ENCODE measurements at regions not wholly inside any gene's neighbourhood (a gene's known extent, or its start where the extent isn't known, plus 50 kb on each side); places are given as distances from the start of the nearest gene placed in this dataset.

DNA sequence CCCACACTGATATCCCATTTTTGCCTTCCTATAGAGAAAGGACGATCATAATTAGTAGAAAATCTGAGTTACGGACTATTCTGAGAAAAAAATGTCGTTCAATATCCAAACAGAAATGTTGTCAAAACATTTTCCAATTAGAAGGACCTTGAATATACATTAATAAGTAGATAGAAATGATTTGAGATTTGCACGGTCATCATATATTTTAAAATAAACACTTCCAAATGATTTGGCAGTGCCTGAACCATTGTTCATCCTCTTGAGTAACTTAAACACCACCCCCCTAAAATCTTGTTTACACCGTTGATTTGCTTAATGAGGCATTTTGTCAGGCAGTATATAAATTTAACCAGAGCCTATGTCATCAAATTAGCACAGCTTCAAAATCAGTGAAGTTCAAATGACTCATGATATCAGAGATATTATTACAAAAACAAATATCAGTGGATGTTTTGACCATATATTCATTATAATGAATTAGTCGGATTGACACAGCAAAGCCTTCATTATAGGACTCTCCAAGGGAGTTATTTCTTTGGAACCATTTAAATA, 105.0 kb downstream of the ACTL7B start:
- TF ChIP-seq ZNF274 (IDR thresholded peaks at IDR 0.05; ENCODE audit: low read depth, low read length) (no peak), SUZ12 (IDR thresholded peaks at IDR 0.05; ENCODE audit: extremely low read depth, insufficient read depth, insufficient read length) (no peak)

Data from NT2/D1 (cell line).